GM12864 (cell line): ENCODE measurements at regions not wholly inside any gene's neighbourhood (a gene's known extent, or its start where the extent isn't known, plus 50 kb on each side); places are given as distances from the start of the nearest gene placed in this dataset.

Experiments used
- DNase-seq: peaks from one replicate; pipeline ENCODE4 v3.0.0-alpha.2; 2011; ENCODE audit warnings: low read depth
- H3K4me3 ChIP-seq: 2 replicates; pipeline ENCODE4 v1.5.1; 2011; ENCODE audit warnings: mild to moderate bottlenecking, low read depth, low read length, control low read depth
- CTCF ChIP-seq: IDR thresholded peaks from 2 replicates; pipeline ENCODE4 v1.5.1; 2011; ENCODE audit warnings: low read depth, mild to moderate bottlenecking, moderate library complexity, low read length, control low read depth, inconsistent platforms; ENCODE audit errors: missing control alignments

GRCh38 chr11:33638608-33639007, 62.0 kb downstream of the C11orf91 start:
- TF ChIP-seq CTCF: no peak
- DNase-seq: no peak

GRCh38 chr11:33636104-33636503, 64.5 kb downstream of the C11orf91 start:
- no peak for DNase-seq
- H3K4me3 ChIP-seq: no peak overlapping the region
- TF ChIP-seq CTCF: no peak

More at GRCh38 chr11:33638608-33639007, 62.0 kb downstream of the C11orf91 start:
- H3K4me3 ChIP-seq: no peak overlapping the region

- no peak for DNase-seq
- no peak for TF ChIP-seq CTCF
- H3K4me3 ChIP-seq: no peak overlapping the region
Observed at GRCh38 chr11:33635161-33635560, 65.5 kb downstream of the C11orf91 start.

- no peak for DNase-seq
- no peak overlapping the region for H3K4me3 ChIP-seq
- no peak for TF ChIP-seq CTCF
Observed at GRCh38 chr11:33634291-33634834, 66.3 kb downstream of the C11orf91 start.

GRCh38 chr11:33633251-33634003, 67.2 kb downstream of the C11orf91 start:
- DNase-seq: no peak
- no peak overlapping the region for H3K4me3 ChIP-seq
- no peak for TF ChIP-seq CTCF

GRCh38 chr11:33631749-33632091, 68.9 kb downstream of the C11orf91 start:
- no peak for TF ChIP-seq CTCF
- DNase-seq: no peak
- no peak overlapping the region for H3K4me3 ChIP-seq
